Panc1 (cell line): ENCODE measurements at regions not wholly inside any gene's neighbourhood (a gene's known extent, or its start where the extent isn't known, plus 50 kb on each side); places are given as distances from the start of the nearest gene placed in this dataset.

Experiments
- SIN3A ChIP-seq: IDR thresholded peaks from 2 replicates; pipeline ENCODE4 v1.6.1; 2012; ENCODE audit warnings: low read depth, mild to moderate bottlenecking, low read length, moderate library complexity, borderline replicate concordance; ENCODE audit not compliant: insufficient read depth
- TCF7L2 ChIP-seq: IDR thresholded peaks from 2 replicates; pipeline ENCODE4 v1.6.1; 2011; ENCODE audit warnings: mild to moderate bottlenecking, low read depth, low read length, inconsistent platforms
- TF ChIP-seq, protein P1 (sequence below): fragments of 450-650 bp; IDR thresholded peaks from 2 replicates; pipeline ENCODE4 v1.5.1; 2017; ENCODE audit warnings: mild to moderate bottlenecking
- TF ChIP-seq, protein P2 (sequence below), 2 experiments: IDR thresholded peaks; 2 replicates each; pipeline ENCODE4 v1.6.1; 2011 to 2012; ENCODE audit warnings: low read depth in 2 of 2, control low read depth in 1 of 2, low read length in 1 of 2, mild to moderate bottlenecking in 1 of 2, moderate library complexity in 1 of 2; ENCODE audit not compliant: insufficient read depth in 1 of 2

DNA sequence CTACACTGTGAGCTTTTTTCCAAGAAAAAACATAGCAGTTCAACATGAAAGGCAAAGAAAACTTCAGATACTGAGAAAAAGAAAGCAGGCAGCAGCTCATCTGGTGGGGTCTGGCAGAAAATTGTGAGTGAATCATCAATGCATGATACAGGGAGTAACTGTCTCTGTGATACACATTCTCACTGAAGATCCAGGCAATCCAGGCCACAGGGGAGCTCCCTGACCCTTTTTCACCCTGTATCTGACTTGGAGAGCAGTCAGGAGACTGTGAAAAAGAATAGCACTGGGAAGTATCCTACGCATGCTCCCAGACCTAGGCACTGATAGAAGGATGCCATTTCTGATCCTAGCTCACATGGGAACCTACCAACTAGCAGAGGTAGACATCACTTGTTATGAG is 269.8 kb downstream of the MBNL1 start:
- TF ChIP-seq, protein P1, sequence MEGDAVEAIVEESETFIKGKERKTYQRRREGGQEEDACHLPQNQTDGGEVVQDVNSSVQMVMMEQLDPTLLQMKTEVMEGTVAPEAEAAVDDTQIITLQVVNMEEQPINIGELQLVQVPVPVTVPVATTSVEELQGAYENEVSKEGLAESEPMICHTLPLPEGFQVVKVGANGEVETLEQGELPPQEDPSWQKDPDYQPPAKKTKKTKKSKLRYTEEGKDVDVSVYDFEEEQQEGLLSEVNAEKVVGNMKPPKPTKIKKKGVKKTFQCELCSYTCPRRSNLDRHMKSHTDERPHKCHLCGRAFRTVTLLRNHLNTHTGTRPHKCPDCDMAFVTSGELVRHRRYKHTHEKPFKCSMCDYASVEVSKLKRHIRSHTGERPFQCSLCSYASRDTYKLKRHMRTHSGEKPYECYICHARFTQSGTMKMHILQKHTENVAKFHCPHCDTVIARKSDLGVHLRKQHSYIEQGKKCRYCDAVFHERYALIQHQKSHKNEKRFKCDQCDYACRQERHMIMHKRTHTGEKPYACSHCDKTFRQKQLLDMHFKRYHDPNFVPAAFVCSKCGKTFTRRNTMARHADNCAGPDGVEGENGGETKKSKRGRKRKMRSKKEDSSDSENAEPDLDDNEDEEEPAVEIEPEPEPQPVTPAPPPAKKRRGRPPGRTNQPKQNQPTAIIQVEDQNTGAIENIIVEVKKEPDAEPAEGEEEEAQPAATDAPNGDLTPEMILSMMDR = no peak
- TF ChIP-seq, protein P2, sequence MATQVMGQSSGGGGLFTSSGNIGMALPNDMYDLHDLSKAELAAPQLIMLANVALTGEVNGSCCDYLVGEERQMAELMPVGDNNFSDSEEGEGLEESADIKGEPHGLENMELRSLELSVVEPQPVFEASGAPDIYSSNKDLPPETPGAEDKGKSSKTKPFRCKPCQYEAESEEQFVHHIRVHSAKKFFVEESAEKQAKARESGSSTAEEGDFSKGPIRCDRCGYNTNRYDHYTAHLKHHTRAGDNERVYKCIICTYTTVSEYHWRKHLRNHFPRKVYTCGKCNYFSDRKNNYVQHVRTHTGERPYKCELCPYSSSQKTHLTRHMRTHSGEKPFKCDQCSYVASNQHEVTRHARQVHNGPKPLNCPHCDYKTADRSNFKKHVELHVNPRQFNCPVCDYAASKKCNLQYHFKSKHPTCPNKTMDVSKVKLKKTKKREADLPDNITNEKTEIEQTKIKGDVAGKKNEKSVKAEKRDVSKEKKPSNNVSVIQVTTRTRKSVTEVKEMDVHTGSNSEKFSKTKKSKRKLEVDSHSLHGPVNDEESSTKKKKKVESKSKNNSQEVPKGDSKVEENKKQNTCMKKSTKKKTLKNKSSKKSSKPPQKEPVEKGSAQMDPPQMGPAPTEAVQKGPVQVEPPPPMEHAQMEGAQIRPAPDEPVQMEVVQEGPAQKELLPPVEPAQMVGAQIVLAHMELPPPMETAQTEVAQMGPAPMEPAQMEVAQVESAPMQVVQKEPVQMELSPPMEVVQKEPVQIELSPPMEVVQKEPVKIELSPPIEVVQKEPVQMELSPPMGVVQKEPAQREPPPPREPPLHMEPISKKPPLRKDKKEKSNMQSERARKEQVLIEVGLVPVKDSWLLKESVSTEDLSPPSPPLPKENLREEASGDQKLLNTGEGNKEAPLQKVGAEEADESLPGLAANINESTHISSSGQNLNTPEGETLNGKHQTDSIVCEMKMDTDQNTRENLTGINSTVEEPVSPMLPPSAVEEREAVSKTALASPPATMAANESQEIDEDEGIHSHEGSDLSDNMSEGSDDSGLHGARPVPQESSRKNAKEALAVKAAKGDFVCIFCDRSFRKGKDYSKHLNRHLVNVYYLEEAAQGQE (IDR thresholded peaks at IDR 0.05; ENCODE audit: insufficient read depth in 1 of 2, low read depth in 2 of 2, low read length in 1 of 2) = no peak
- TF ChIP-seq TCF7L2 = no peak
- no peak for TF ChIP-seq SIN3A
